ENCODE measurements at regions not wholly inside any gene's neighbourhood (a gene's known extent, or its start where the extent isn't known, plus 50 kb on each side); places are given as distances from the start of the nearest gene placed in this dataset.

GRCh38 chr5:127993476-127993875 lies 90.1 kb upstream of the SLC12A2 start:
- no peak for DNase-seq

- DNase-seq, result no peak
Measured at GRCh38 chr5:127994087-127994660, 89.4 kb upstream of the SLC12A2 start.

DNA sequence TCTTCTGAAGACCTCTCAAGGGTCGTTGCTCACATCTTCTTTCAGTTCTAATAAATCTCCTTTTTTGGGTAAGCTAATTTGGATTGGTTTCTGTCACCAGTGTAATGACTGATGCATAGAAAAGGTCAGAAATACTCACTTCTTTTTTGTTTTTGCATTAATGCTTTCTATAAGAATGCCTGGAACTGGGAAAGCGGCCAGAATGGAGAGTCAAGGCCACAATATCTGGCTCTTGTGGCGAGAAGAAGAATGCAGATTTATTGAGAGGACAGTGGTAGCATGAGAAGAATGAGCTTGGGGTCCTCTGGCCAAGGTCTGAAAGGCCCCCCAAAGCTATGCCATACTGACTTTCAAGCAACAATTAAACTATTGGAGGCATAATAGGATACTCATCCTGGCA lies 88.0 kb upstream of the SLC12A2 start:
- no peak for DNase-seq

- DNase-seq, result no peak
Measured at GRCh38 chr5:127997201-127997704, 86.3 kb upstream of the SLC12A2 start.

GRCh38 chr5:127998950-127999615 lies 84.5 kb upstream of the SLC12A2 start:
- DNase-seq, result no peak

DNA sequence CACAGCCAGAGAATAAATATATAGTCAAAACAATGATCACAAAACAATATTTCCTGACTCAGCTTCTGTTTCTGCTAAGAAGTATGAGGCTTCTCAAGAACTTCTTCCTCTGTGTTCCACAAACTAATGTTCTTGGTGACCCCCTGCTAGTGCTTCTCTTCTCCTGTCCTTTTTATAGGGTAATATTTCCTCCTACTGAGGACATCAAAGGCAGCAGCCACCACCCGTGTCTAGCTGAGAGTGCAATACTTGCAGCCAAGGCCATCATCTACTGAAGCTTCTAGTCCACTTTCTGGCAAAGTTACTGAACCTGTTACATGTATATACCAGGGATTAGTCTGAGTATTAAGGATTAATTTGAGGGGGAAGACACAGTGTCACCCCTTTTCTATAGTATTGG lies 83.7 kb upstream of the SLC12A2 start:
- DNase-seq, result no peak

- no peak for DNase-seq
Measured at GRCh38 chr5:128002425-128002824, 81.1 kb upstream of the SLC12A2 start.

DNA sequence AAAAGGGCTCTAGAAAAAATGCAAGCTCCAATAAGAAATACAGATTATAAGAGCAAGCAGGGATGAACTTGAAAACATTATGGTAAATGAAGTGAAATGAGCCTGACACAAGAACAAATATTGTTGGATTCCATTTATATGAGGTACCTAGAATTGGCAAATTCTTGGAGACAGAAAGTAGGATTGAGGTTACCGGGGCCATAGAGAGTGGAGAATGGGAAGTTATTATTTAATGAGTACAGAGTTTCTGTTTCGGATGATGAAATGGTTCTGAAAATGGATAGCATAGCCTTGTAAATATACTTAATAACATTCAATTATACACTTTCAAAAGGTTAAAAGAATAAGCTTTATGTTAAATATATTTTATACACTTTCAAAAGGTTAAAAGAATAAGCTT lies 75.6 kb upstream of the SLC12A2 start:
- no peak for DNase-seq

GRCh38 chr5:128009403-128009802 lies 74.2 kb upstream of the SLC12A2 start:
- no peak for DNase-seq

GRCh38 chr5:128011339-128011738 lies 72.2 kb upstream of the SLC12A2 start:
- no peak for DNase-seq

DNA sequence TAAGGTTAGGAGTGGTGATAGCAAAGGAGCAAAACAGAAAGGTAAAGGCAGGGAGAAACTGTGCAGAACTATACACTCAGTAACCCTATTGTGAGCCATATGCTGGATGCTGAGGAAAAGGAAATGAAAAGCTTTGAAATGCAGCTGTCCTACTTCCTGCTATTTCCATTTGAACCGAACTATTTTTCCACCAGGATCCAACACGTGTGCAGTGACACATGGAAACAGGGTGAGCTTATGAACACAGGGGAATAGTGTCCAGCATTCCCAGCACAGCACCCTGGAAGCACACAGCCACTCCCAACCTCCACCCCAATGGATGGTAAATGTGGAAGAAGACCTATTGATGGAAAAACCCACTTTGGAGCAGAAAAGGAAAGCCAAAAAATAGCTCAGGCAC lies 69.0 kb upstream of the SLC12A2 start:
- DNase-seq, result no peak

DNA sequence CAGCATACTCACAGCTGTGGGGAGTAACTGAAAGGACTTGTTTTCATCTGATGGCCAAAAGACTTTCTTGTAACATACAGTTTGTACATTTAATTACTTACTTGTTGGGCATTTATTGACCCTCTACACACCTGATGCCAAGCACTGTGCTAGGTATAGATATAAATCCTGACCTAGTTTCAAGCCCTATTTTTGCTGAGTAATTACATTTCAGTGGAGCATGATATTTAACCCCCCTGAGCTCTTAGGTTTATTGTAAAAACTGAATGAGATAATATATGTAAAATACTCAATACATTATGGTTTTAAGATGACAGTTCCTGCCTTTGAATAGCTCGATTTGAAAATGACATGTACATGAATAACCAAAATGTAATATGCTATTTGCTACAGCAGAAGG lies 68.1 kb upstream of the SLC12A2 start:
- no peak for DNase-seq

- DNase-seq, result peak; percentile 90
Measured at GRCh38 chr5:128015978-128016377, 67.6 kb upstream of the SLC12A2 start.

DNA sequence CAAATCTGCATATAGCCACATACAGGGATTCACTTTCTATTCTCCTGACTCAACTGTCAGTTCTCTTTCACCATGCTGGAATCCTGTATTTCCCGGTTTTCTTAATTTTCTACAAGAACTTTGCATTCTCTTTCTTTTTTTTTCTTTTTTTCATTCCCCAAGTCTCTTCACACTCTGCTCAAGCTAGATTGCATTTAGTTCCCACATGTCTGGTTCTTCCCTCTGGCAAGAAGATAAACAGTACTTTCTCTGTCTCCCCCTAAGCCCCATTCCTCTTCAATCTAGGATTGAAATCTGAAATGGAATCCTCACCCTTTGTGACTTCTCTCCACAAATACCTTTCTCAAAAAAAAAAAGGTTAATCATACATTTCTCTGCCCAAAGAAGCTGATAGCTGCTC lies 64.2 kb upstream of the SLC12A2 start:
- DNase-seq, result no peak

- peak; percentile 51 for DNase-seq
Measured at GRCh38 chr5:128020012-128020411, 63.6 kb upstream of the SLC12A2 start.

DNA sequence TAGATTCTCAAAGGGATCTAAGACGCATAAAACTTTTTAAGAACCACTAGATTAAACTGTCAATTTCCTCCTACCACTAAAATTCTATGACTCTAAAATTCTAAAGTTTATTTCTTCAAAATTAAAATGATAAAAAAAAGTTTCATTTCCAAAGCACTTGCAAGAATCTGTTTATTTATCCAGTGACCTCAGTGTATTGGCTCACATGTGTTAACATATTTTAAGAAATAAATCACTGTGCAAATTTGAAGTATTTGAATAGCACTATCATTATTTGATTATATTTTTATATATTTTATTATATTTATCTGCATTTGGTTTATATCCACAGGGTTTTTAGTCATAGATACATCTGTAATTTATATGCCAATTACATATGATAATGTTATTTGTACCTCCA lies 62.2 kb upstream of the SLC12A2 start:
- no peak for DNase-seq

Measured in islet precursor cell (in vitro differentiated cells).